Uterus (tissue), 2 donors: ENCODE measurements at regions not wholly inside any gene's neighbourhood (a gene's known extent, or its start where the extent isn't known, plus 50 kb on each side); places are given as distances from the start of the nearest gene placed in this dataset.

Experiments
- POLR2A ChIP-seq, 2 donors: fragments of 450-650 bp; IDR thresholded peaks; one replicate each; pipeline ENCODE4 v1.6.1; 2016; ENCODE audit warnings: antibody characterized with exemption in 2 of 2, mild to moderate bottlenecking in 1 of 2, moderate library complexity in 1 of 2
- TF ChIP-seq, protein P1 (sequence below), 4 experiments: fragments of 200-600 bp in 2 of 4; fragments of 450-650 bp in 2 of 4; sonication (generic) in 2 of 4; IDR thresholded peaks; one replicate each; pipeline ENCODE4 v1.5.1; 2016 to 2019; ENCODE audit warnings: antibody characterized with exemption in 4 of 4, mild to moderate bottlenecking in 2 of 4, moderate library complexity in 1 of 4

DNA sequence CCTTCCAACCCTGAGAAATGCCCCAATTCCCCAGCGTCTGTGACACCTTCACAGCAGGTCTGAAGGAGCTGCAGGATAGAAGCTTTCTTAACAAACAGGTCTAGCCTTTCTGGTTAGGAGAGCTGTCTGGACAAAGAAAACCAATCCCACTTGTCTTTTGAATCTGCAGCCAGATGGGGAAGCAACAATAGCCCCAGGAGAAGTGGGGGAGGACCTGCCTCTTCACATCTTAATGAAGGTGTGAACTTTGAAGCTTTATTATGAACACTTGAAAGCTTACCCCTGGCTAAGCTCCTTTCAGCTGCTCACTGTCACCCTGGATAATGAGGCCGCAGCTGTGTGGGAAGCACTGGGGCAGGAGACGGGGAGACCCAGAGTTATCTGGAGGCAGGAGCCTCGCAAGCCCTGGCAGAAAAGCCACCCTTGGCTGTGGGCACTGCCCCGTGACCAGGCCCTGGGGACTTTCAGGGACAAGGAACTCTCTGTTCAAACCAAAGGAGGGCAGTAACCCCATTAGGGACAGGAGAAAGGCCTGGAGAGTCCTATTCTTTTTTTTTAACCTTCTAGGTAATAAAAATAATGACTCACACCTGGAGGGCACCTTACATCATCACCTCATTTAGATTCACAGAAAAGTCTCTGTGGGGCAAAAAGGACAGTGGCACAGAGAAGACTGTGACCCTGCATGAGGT lies 151.8 kb upstream of the RAD23B start:
- TF ChIP-seq, protein P1, sequence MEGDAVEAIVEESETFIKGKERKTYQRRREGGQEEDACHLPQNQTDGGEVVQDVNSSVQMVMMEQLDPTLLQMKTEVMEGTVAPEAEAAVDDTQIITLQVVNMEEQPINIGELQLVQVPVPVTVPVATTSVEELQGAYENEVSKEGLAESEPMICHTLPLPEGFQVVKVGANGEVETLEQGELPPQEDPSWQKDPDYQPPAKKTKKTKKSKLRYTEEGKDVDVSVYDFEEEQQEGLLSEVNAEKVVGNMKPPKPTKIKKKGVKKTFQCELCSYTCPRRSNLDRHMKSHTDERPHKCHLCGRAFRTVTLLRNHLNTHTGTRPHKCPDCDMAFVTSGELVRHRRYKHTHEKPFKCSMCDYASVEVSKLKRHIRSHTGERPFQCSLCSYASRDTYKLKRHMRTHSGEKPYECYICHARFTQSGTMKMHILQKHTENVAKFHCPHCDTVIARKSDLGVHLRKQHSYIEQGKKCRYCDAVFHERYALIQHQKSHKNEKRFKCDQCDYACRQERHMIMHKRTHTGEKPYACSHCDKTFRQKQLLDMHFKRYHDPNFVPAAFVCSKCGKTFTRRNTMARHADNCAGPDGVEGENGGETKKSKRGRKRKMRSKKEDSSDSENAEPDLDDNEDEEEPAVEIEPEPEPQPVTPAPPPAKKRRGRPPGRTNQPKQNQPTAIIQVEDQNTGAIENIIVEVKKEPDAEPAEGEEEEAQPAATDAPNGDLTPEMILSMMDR (IDR thresholded peaks at IDR 0.05), result no peak
- TF ChIP-seq POLR2A (IDR thresholded peaks at IDR 0.05), result no peak
